ENCODE measurements at regions not wholly inside any gene's neighbourhood (a gene's known extent, or its start where the extent isn't known, plus 50 kb on each side); places are given as distances from the start of the nearest gene placed in this dataset.

GRCh38 chr9:30796764-30797163 is 1587.7 kb upstream of the ACO1 start:
- no TSS peak for BruUV-seq (replicated peaks)

More at GRCh38 chr9:30796764-30797163, 1587.7 kb upstream of the ACO1 start:
- Histone ChIP-seq H2AFZ (ENCODE audit: low read depth, low read length) (no peak overlapping the region), H3K9ac (replicated peaks; ENCODE audit: extremely low read depth, insufficient read depth, low read length) (no peak overlapping the region), H3K27me3 (ENCODE audit: control insufficient read depth in 2 of 2, insufficient read depth in 2 of 2, low read length in 2 of 2) (no peaks in the 10 kb centered on the region), H3K27ac (ENCODE audit: insufficient read depth, low read depth, low read length) (no peak overlapping the region), H3K9me3 (replicated peaks; ENCODE audit: control insufficient read depth, insufficient read depth, low read length) (peaks cover 8% of the 10 kb centered on the region), H4K20me1 (replicated peaks; ENCODE audit: control insufficient read depth, extremely low read depth, insufficient read depth, low read length) (no peaks in the 10 kb centered on the region), H3K36me3 (ENCODE audit: control insufficient read depth in 2 of 2, extremely low read depth in 1 of 2, insufficient read depth in 2 of 2, low read length in 2 of 2) (no peaks in the 10 kb centered on the region), H3K4me1 (ENCODE audit: control insufficient read depth, extremely low read depth, insufficient read depth, low read length) (no peaks in the 10 kb centered on the region), H3K79me2 (ENCODE audit: control insufficient read depth, insufficient read depth, low read length) (no peaks in the 10 kb centered on the region), H3K4me3 (replicated peaks in 1 of 3; ENCODE audit: insufficient read depth in 1 of 3, low read depth in 1 of 3, low read length in 3 of 3) (no peak overlapping the region), H3K9me1 (replicated peaks; ENCODE audit: control insufficient read depth, extremely low read depth, insufficient read depth, low read length) (no peaks in the 10 kb centered on the region), H3K4me2 (ENCODE audit: insufficient read depth, low read length) (no peak overlapping the region)
- CTCF ChIA-PET: no interaction called here
- TF ChIP-seq GATA2 (IDR thresholded peaks at IDR 0.05; ENCODE audit: insufficient read depth, insufficient read length, low read depth, low read length) (no peak), CTCF (IDR thresholded peaks at IDR 0.05; ENCODE audit: extremely low read depth in 1 of 2, insufficient read depth in 1 of 2, low read depth in 1 of 2, low read length in 2 of 2) (no peak), POLR2AphosphoS5 (IDR thresholded peaks at IDR 0.05; ENCODE audit: insufficient read depth, low read depth, low read length) (no peak), MYC (IDR thresholded peaks at IDR 0.05; ENCODE audit: low read depth, low read length) (no peak), JUN (IDR thresholded peaks at IDR 0.05; ENCODE audit: borderline replicate concordance, insufficient read depth, insufficient read length, low read depth) (no peak), POLR2A (IDR thresholded peaks at IDR 0.05; ENCODE audit: low read depth, low read length) (no peak), FOS (IDR thresholded peaks at IDR 0.05; ENCODE audit: borderline replicate concordance, insufficient read depth, low read length) (no peak), EZH2 (IDR thresholded peaks at IDR 0.05; ENCODE audit: borderline replicate concordance, low read depth, low read length, severe bottlenecking) (no peak)
- TF ChIP-seq, protein P1, sequence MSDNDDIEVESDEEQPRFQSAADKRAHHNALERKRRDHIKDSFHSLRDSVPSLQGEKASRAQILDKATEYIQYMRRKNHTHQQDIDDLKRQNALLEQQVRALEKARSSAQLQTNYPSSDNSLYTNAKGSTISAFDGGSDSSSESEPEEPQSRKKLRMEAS (IDR thresholded peaks at IDR 0.05; ENCODE audit: insufficient read depth, insufficient read length): no peak
- dilution Hi-C loops (cut with MboI; ENCODE audit: extremely low pct_ligation_motif_present, low sequenced_read_pairs): no loop called here
- FAIRE-seq: no peak
- POLR2A ChIA-PET: no interaction called here
- intact Hi-C loops (cut with micrococcal nuclease): no loop called here
- DNase-seq (ENCODE audit: low read depth, low spot score): no peak
